DMS153 treated with DMSO at 0.1 percent for 48 hours (cell line): ENCODE measurements at regions not wholly inside any gene's neighbourhood (a gene's known extent, or its start where the extent isn't known, plus 50 kb on each side); places are given as distances from the start of the nearest gene placed in this dataset.

Source experiments
- DNase-seq: peaks from one replicate; lab custom pipeline; 2025; ENCODE audit not compliant: unreplicated experiment; lab: John Stamatoyannopoulos, UW

GRCh38 chr6:134744301-134744700 is 205.6 kb downstream of the ALDH8A1 start:
- no peak for DNase-seq

DNA sequence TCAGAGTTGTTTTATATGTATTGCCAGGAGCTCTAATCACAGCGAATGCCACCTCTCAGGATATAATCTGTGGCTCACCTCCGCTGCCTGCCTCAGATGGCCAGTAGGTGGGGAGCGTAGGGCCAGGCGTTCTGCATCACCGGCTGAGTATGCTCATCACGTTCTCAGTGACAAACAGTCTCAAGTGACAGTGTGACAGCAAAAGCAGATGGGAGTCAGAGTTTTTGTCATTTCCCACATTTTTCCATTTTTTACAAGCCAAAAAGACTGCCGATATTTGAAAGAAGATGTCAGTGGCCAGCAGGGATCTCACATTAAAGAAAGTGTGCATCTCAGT is 208.7 kb downstream of the ALDH8A1 start:
- DNase-seq = no peak

GRCh38 chr6:134740473-134741199 is 209.3 kb downstream of the ALDH8A1 start:
- no peak for DNase-seq

DNA sequence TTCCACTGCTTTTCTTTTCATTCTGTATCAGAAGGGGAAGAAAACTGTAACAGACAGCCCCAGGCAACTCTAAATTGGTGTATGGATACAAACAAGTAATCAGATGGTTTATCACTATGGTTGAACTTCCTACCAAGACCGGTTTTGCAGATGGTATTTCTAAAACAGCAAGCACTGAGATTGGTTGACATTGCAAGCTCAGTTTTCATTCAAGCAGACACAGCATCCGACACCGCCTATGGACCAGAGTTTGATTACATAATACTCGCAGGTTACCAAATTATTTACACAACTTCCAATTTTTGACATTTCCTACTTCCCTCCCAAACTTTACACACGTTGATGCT is 209.9 kb downstream of the ALDH8A1 start:
- DNase-seq = no peak

DNA sequence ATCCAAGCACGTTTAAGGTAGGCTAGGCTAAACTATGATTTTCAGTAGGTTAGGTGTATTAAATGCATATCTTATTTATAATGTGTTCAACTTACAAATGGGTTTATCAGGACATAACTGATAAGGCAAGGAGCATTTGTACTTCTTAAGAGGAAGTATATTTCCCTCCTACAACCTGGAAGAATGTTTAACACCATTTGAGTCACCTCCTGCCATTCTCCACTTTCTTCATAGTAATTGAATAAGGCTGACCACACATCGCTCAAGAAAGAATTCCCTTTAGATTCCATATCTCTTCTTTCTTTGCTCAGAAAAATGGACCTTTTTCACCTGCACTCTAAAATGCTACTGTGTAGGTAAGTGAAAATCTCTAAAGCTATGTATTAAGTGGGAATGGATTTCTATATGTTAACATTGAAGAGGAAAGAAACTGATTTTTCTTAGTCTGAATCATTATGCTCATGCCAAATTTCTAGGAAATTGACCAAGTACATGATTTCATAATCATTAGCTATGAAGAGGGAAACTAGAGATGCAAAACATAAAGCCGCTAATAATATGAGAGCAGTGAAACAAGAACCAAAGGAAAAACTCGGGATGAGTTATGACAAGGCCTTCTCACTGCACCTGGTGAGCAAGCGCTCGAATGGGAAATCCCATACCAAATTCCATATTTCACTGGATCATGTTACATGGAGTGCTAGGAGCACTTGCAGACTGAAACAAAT is 210.4 kb downstream of the ALDH8A1 start:
- no peak for DNase-seq

- DNase-seq = no peak
Observed at GRCh38 chr6:134738211-134738885, 211.6 kb downstream of the ALDH8A1 start.

- DNase-seq = no peak
Observed at GRCh38 chr6:134735461-134735860, 214.4 kb downstream of the ALDH8A1 start.

GRCh38 chr6:134734312-134734869 is 215.5 kb downstream of the ALDH8A1 start:
- DNase-seq = no peak

DNA sequence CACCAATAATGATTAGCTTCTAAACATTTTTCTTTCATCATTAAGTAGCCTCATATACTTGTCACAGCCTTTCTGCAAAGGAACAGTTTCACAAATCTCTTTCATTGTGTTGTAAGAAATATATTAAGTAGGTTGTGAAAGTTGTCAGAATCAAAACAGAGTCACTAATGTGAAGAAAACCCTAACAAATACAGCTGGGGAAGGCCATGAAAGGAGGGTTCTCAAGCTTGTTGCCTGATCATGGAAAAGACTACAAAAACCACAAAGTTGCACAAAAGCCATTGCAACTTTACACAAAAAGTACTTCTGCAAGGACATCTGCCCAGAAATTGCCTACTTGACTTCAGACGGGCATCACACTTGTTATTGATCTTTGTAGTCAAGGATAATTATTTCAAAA is 216.1 kb downstream of the ALDH8A1 start:
- DNase-seq = no peak

- no peak for DNase-seq
Observed at GRCh38 chr6:134732763-134733162, 217.1 kb downstream of the ALDH8A1 start.

GRCh38 chr6:134731615-134732014 is 218.3 kb downstream of the ALDH8A1 start:
- no peak for DNase-seq

- DNase-seq = no peak
Observed at GRCh38 chr6:134730013-134730412, 219.9 kb downstream of the ALDH8A1 start.

DNA sequence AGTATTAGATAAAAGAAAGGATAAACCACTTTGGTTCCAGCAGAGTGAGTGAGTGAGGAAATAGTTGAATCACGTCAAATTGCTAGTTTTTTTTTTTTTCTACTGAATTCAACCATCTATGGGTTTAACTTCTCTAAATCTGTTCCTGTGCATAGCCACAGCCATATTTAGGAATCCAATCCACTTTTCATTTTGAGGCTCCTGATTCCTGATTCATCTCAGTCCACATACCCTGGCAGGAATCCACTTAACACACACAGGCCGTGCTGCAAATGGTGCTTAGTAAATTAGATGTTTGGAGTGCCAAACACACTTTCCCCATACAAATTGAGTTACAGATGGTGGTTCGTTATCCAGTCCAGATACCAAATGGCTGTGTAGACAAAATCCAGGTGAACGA is 220.3 kb downstream of the ALDH8A1 start:
- DNase-seq = no peak

GRCh38 chr6:134727081-134727480 is 222.8 kb downstream of the ALDH8A1 start:
- DNase-seq = no peak

- no peak for DNase-seq
Observed at GRCh38 chr6:134725590-134725989, 224.3 kb downstream of the ALDH8A1 start.

DNA sequence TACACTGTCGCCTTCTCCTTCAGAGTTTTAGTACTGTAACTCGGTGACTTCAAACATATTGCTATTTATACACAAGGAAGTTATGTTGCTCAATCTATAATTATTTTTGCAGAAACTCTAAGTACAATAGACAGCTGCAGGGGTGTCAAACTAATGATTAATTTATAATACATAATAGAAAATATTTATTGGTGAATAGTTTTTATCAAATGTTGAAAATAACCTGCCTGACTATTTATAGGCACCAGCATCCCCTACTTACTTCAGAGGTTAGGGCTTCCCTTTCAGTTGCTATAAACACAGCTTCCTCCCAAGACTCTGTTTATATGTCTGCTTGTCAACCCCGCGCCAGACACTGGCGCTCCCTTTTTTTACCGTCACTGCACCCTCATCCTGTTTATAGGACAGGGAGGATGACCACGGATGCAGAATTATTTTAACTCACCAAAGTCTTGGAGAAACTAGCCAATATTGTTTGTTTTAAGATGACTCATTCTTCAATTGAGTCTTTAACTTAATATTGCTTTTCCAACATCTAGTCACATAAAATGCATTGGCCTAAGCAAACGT is 225.0 kb downstream of the ALDH8A1 start:
- no peak for DNase-seq

- DNase-seq = no peak
Observed at GRCh38 chr6:134723081-134723871, 226.6 kb downstream of the ALDH8A1 start.

DNA sequence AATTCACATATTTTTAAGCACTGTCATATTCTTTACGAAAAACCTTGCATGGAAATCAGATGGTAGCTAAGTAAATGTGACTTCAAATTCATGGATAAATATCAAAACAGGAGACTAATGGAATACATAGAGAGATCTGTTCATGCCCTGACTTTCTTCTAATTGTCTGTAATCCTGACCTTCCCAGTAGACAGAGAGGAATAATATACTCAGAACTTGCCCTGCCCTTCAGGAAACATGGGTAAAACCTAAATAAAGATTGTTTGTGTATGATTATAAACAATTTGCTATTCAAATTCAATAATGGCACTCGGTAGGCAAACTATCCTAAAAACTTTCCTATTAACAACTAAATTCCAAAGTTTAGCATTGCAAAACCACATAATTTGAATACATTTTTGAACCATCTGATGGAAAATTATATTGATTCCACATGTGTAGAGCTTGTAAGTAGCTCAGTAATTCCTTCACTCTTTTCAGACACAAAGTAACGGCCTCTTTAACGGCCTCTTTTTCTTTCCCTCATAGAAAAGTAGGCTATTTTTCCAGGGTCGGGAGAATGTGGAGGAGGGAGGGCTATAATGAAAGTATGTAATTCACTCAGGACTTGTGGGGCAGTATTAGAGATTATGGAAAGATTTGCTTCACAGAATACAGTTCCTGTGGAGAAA is 227.6 kb downstream of the ALDH8A1 start:
- DNase-seq = no peak

GRCh38 chr6:134721060-134721405 is 228.9 kb downstream of the ALDH8A1 start:
- no peak for DNase-seq

DNA sequence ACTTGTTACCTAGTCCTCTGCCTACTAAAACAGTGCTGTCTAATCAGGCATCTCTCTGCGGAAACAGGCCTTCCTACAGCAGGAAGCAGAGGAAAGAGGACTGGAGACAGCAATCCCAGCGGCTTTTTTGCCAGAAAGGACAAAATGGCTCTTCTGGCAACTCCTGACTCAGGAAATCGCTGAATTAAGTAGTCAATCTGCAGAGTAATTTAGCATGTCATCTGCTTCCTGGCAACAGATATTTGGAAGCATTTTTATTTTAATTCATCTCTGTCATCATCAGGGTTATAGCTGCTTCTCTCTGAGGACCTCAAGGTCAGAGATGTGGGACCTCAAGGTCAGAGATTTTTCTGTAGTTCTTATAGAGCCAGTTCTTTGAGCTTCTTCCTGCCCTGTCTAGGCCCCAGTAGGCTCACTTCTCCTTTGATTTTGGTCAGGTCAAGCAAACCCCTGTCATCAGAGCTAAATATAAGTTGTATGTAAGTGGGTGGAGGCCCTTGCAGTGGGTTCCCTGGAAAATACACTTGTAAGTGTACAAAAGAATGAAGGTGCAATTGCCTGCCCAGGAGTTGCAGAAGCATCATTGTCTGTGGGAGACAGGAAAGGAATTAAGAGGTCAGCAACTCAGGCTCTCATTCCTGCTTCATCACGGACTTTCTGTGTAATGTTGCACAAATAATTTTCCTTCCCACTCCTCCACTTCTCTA is 229.4 kb downstream of the ALDH8A1 start:
- no peak for DNase-seq
